Ishikawa (cell line): ENCODE measurements at regions not wholly inside any gene's neighbourhood (a gene's known extent, or its start where the extent isn't known, plus 50 kb on each side); places are given as distances from the start of the nearest gene placed in this dataset.

Experiments used
- CEBPB ChIP-seq: IDR thresholded peaks from 2 replicates; pipeline ENCODE4 v1.6.1; 2012
- CREB1 ChIP-seq: IDR thresholded peaks from 2 replicates; pipeline ENCODE4 v1.6.1; 2012; ENCODE audit warnings: low read depth
- EGR1 ChIP-seq: IDR thresholded peaks from 2 replicates; pipeline ENCODE4 v1.6.1; 2012
- EP300 ChIP-seq: IDR thresholded peaks from 2 replicates; pipeline ENCODE4 v1.6.1; 2012; ENCODE audit warnings: borderline replicate concordance
- FOXM1 ChIP-seq: IDR thresholded peaks from 2 replicates; pipeline ENCODE4 v1.6.1; 2012; ENCODE audit warnings: low read depth, borderline replicate concordance
- MAX ChIP-seq: IDR thresholded peaks from 2 replicates; pipeline ENCODE4 v1.6.1; 2012
- NFIC ChIP-seq: IDR thresholded peaks from 2 replicates; pipeline ENCODE4 v1.6.1; 2012
- RAD21 ChIP-seq: IDR thresholded peaks from 2 replicates; pipeline ENCODE4 v1.6.1; 2012; ENCODE audit warnings: low read depth
- REST ChIP-seq: IDR thresholded peaks from 2 replicates; pipeline ENCODE4 v1.6.1; 2012; ENCODE audit warnings: low read depth, mild to moderate bottlenecking
- TAF1 ChIP-seq: IDR thresholded peaks from 2 replicates; pipeline ENCODE4 v1.6.1; 2012; ENCODE audit warnings: low read depth, mild to moderate bottlenecking
- TCF12 ChIP-seq: IDR thresholded peaks from 2 replicates; pipeline ENCODE4 v1.6.1; 2012; ENCODE audit warnings: low read depth
- TEAD4 ChIP-seq: IDR thresholded peaks from 2 replicates; pipeline ENCODE4 v1.6.1; 2012
- USF1 ChIP-seq: IDR thresholded peaks from 2 replicates; pipeline ENCODE4 v1.6.1; 2012
- YY1 ChIP-seq: IDR thresholded peaks from 2 replicates; pipeline ENCODE4 v1.6.1; 2012; ENCODE audit warnings: low read depth
- ZBTB7A ChIP-seq: IDR thresholded peaks from 2 replicates; pipeline ENCODE4 v1.6.1; 2012; ENCODE audit warnings: low read depth

- no peak for TF ChIP-seq EGR1
- no peak for TF ChIP-seq REST
- TF ChIP-seq NFIC = no peak
- TF ChIP-seq FOXM1 = no peak
- no peak for TF ChIP-seq MAX
- TF ChIP-seq CREB1 = no peak
- no peak for TF ChIP-seq RAD21
- TF ChIP-seq EP300 = no peak
- TF ChIP-seq ZBTB7A = no peak
- no peak for TF ChIP-seq TCF12
- no peak for TF ChIP-seq YY1
- TF ChIP-seq TAF1 = no peak
- TF ChIP-seq TEAD4 = no peak
- TF ChIP-seq CEBPB = no peak
- TF ChIP-seq USF1 = no peak
Observed at GRCh38 chr18:39527465-39527864, 1961.9 kb upstream of the CELF4 start.

GRCh38 chr18:39524370-39524769 lies 1958.8 kb upstream of the CELF4 start:
- no peak for TF ChIP-seq TCF12

GRCh38 chr18:39523281-39523680 lies 1957.7 kb upstream of the CELF4 start:
- TF ChIP-seq MAX = 0 out of 2 replicates have a peak, but pooled peaks have one; percentile 14
- TF ChIP-seq REST = no peak
- TF ChIP-seq TEAD4 = peak; percentile 56
- no peak for TF ChIP-seq EGR1
- peak; percentile 42; the same call in 1 of the 2 replicates for TF ChIP-seq EP300
- 0 out of 2 replicates have a peak, but pooled peaks have one; percentile 31 for TF ChIP-seq YY1
- TF ChIP-seq USF1 = no peak
- TF ChIP-seq ZBTB7A = no peak
- TF ChIP-seq NFIC = no peak

- TF ChIP-seq ZBTB7A = no peak
- no peak for TF ChIP-seq FOXM1
- no peak for TF ChIP-seq NFIC
- no peak for TF ChIP-seq MAX
- no peak for TF ChIP-seq EP300
- TF ChIP-seq USF1 = no peak
- no peak for TF ChIP-seq CEBPB
- TF ChIP-seq YY1 = no peak
- no peak for TF ChIP-seq TAF1
- TF ChIP-seq REST = no peak
- TF ChIP-seq CREB1 = no peak
- TF ChIP-seq RAD21 = no peak
Observed at GRCh38 chr18:39521164-39521563, 1955.6 kb upstream of the CELF4 start.

- no peak for TF ChIP-seq FOXM1
- TF ChIP-seq REST = no peak
- TF ChIP-seq TCF12 = no peak
- TF ChIP-seq TEAD4 = no peak
- TF ChIP-seq TAF1 = no peak
- TF ChIP-seq EP300 = no peak
- TF ChIP-seq YY1 = no peak
Observed at GRCh38 chr18:39519741-39520140, 1954.1 kb upstream of the CELF4 start.
